SK-N-SH (cell line): ENCODE measurements at regions not wholly inside any gene's neighbourhood (a gene's known extent, or its start where the extent isn't known, plus 50 kb on each side); places are given as distances from the start of the nearest gene placed in this dataset.

ENCODE experiments used
- CTCF ChIP-seq: fragments of 200-600 bp; sonication (generic); IDR thresholded peaks from 2 replicates; pipeline ENCODE4 v1.6.1; 2017; ENCODE audit warnings: antibody characterized with exemption, mild to moderate bottlenecking, moderate library complexity
- ELF1 ChIP-seq: IDR thresholded peaks from 2 replicates; pipeline ENCODE4 v1.4.0; 2012
- EP300 ChIP-seq, 2 experiments: IDR thresholded peaks; 2 replicates each; pipeline versions ENCODE4 v1.4.0 to v1.6.1; 2012; ENCODE audit warnings: borderline replicate concordance in 1 of 2, low read depth in 1 of 2, low read length in 1 of 2
- MAX ChIP-seq: IDR thresholded peaks from 2 replicates; pipeline ENCODE4 v1.4.0; 2012; ENCODE audit warnings: low read depth
- MEF2A ChIP-seq: IDR thresholded peaks from 2 replicates; pipeline ENCODE4 v1.4.0; 2012; ENCODE audit warnings: low read depth, borderline replicate concordance
- NRF1 ChIP-seq: IDR thresholded peaks from 2 replicates; pipeline ENCODE4 v1.6.1; 2012; ENCODE audit warnings: low read depth, mild to moderate bottlenecking, low read length
- POLR2AphosphoS5 ChIP-seq: IDR thresholded peaks from 2 replicates; pipeline ENCODE4 v1.6.1; 2012; ENCODE audit warnings: low read depth, low read length
- RAD21 ChIP-seq: IDR thresholded peaks from 2 replicates; pipeline ENCODE4 v1.6.1; 2012; ENCODE audit warnings: mild to moderate bottlenecking, low read length
- RFX5 ChIP-seq: IDR thresholded peaks from 2 replicates; pipeline ENCODE4 v1.6.1; 2012; ENCODE audit warnings: mild to moderate bottlenecking, improper control_type of control experiment, low read length
- SMC3 ChIP-seq: IDR thresholded peaks from 2 replicates; pipeline ENCODE4 v1.6.1; 2012; ENCODE audit warnings: low read depth, low read length, improper control_type of control experiment
- TAF1 ChIP-seq: IDR thresholded peaks from 2 replicates; pipeline ENCODE4 v1.6.1; 2012; ENCODE audit warnings: low read depth, mild to moderate bottlenecking, low read length, moderate library complexity, borderline replicate concordance
- TCF12 ChIP-seq: IDR thresholded peaks from 2 replicates; pipeline ENCODE4 v1.4.0; 2012
- TEAD4 ChIP-seq: IDR thresholded peaks from 2 replicates; pipeline ENCODE4 v1.4.0; 2012; ENCODE audit warnings: mild to moderate bottlenecking, borderline replicate concordance; ENCODE audit not compliant: insufficient read depth
- YY1 ChIP-seq: IDR thresholded peaks from 2 replicates; pipeline ENCODE4 v1.4.0; 2012; ENCODE audit warnings: low read depth, mild to moderate bottlenecking

- no peak for TF ChIP-seq CTCF
- TF ChIP-seq SMC3: no peak
- TF ChIP-seq ELF1: no peak
- no peak for TF ChIP-seq RFX5
- no peak for TF ChIP-seq MAX
- TF ChIP-seq POLR2AphosphoS5: no peak
- TF ChIP-seq TEAD4: no peak
- TF ChIP-seq EP300 (IDR thresholded peaks at IDR 0.05; ENCODE audit: borderline replicate concordance in 1 of 2, low read depth in 1 of 2, low read length in 1 of 2): no peak
- TF ChIP-seq MEF2A: no peak
- no peak for TF ChIP-seq NRF1
- no peak for TF ChIP-seq YY1
- no peak for TF ChIP-seq TCF12
- TF ChIP-seq RAD21: no peak
- no peak for TF ChIP-seq TAF1
Observed at GRCh38 chrX:42708222-42708621, 69.7 kb downstream of the PPP1R2C start.
